GM19467 (cell line): ENCODE measurements at regions not wholly inside any gene's neighbourhood (a gene's known extent, or its start where the extent isn't known, plus 50 kb on each side); places are given as distances from the start of the nearest gene placed in this dataset.

ENCODE experiments used
- ATAC-seq: cut with Tn5 transposase; IDR thresholded peaks from one replicate; pipeline ENCODE4 v1.9.1; 2021; ENCODE audit warnings: mild to moderate bottlenecking, moderate library complexity; ENCODE audit not compliant: unreplicated experiment

- no peak for ATAC-seq
Observed at GRCh38 chr2:145849466-145849865, 1329.5 kb upstream of the ZEB2 start.

GRCh38 chr2:145846982-145847381 lies 1327.1 kb upstream of the ZEB2 start:
- no peak for ATAC-seq

DNA sequence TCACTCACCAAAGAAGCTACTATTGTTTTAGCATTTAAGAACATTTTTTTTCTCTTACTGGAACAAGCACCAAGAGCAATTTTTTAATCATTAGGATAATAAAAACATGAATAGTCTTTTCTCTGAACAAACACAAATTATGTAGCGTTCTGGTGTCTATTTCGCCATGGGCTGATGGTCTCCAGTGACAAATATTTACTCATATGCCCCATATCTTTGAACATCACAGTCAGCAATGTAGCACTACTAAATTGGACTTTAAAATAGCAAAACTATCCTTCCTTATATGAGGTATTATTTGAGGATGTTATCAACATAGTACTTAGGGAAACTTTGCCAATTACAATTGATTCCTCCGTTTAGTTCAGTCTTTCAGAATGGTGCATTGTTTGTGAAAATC lies 1326.0 kb upstream of the ZEB2 start:
- no peak for ATAC-seq

GRCh38 chr2:145845207-145845894 lies 1325.4 kb upstream of the ZEB2 start:
- ATAC-seq = no peak

DNA sequence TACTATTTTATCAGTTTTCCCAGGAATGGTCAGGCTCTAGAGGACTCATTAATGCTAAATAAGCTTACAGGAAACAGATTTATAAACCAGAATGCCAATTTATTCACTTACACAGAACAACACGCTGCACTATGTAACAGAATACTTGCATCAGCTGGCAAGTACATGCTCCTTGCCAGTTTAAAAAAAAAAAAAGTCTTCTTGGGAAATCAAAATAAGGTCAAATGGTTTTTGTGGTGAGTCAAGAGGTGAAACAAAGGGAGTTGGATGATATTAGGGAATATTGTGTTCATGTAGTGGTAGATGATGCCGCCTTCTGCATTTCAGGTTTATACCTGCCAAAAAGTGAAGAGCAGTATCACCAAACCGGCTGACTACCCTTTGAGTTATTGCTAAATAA lies 1322.1 kb upstream of the ZEB2 start:
- ATAC-seq = no peak

- no peak for ATAC-seq
Observed at GRCh38 chr2:145836986-145837385, 1317.1 kb upstream of the ZEB2 start.

- ATAC-seq = no peak
Observed at GRCh38 chr2:145835665-145836064, 1315.7 kb upstream of the ZEB2 start.

DNA sequence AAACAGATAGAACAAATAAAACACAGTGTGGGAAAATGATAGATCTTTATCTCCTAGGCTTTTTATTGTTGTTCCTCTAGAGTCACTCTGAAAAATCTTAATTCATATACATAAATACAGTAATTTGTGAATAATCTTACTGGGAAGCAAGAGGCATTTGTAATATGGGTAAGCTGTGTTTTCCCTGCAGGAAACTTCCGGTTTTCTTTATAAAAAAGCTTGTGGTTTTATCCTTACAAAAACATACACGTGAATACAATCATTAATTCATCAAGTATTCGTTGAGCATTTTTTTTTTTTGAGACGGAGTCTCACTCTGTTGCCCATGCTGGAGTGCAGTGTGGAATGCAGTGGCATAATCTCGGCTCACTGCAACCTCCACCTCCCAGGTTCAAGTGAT lies 1312.8 kb upstream of the ZEB2 start:
- ATAC-seq = no peak

DNA sequence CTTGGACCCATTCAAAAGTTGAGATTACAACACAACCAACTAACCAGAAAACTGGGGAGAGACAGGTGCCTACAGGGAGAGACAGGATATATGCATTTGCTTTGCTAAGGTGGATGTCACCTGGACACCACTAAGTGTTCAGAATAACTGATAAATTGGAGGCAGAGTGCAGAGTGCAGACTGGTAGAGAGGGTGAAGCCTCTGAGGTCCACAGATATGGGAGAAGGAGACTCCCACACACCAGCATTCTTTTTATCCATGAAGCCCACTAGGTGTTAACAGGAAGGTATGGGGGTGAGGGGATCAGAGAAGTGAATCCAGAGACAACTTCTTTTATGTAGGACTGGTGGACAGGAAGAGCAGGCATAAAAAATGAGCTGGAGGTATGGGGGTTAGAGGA lies 1310.0 kb upstream of the ZEB2 start:
- ATAC-seq = no peak

- ATAC-seq = no peak
Observed at GRCh38 chr2:145827235-145827634, 1307.3 kb upstream of the ZEB2 start.

DNA sequence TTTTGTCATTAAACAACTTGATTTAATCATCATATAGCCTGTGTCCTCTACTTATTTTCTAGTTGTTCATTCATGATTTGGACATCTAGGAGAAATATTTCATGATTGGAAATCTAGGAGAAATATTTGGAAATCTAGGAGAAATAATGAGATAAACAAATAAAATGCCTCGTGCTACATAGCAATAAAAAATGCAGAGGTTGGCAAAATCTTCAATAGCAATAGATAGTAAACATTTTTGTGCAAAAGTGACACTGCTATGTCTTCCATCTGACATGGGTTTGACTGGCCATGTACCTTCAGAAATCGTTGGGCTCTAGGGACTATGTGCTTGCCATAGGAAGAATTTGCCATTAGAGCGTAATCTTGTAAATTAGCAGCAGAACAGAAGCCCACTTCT lies 1304.5 kb upstream of the ZEB2 start:
- no peak for ATAC-seq

- no peak for ATAC-seq
Observed at GRCh38 chr2:145822892-145823534, 1303.1 kb upstream of the ZEB2 start.

DNA sequence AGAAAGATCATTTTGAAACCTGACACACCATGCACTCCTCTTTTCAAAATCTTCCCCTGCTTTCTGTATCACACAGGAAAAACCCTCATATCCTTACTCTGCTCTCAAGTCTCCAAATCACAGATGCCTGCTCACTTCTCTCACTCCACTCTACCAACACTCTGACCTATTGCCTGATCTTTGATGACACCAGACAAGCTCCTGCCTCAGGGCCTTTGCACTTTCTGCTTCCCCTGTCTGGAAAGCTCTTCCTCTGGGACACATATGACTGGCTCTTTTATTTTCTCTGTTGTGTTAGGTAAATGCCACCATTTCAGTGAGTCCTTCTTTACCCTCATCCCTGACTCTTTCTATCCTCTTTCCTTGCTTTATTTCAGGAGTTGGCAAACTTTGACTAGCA lies 1300.7 kb upstream of the ZEB2 start:
- ATAC-seq = no peak

DNA sequence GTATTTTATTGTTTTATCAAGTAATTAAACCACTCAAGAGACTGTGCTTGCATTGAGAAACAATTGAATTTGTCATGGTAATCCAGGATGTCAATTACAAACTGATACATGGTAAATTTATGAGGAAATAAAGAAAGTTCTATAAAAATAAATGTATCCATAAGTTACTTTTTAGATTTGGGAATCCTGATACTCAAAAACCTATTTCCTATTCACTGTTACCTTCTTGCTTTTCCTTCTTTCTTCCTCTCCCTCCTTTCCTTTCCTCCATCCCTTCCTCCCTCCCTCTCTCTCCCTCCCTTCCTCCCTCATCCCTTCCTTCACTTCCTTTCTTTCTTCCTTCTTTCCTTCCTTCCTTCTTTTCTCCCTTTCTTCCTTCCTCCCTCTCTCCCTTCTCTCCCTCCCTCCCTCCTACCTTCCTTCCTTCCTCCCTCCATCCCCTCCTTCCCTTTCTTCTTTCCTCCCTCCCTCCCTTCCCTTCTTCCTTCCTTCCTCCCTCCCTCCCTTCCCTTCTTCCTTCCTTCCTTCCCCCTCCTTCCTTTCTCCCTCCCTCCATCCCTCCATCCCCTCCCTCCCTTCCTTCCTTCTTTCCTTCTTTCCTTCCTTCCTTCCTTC lies 1299.1 kb upstream of the ZEB2 start:
- ATAC-seq = no peak

GRCh38 chr2:145815933-145816332 lies 1296.0 kb upstream of the ZEB2 start:
- no peak for ATAC-seq

DNA sequence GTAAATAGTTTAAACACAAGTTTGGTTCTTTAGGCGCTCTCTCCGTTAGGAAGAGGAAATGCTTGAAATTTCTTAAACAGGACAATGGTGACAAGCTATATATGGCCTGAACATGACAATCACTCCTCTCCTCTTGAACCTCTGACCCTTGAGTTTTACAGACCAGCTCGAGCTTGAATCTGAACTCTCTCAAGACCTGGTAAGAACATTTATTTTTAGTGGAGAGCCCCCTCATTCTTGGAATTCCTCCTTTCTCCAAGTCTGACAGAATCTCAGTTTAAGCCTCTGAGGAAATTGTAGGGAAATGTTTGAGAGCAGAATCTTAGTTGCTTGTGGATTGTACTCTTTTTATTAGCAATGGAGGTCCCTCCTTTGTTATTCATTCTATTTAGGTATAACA lies 1293.6 kb upstream of the ZEB2 start:
- ATAC-seq = no peak

DNA sequence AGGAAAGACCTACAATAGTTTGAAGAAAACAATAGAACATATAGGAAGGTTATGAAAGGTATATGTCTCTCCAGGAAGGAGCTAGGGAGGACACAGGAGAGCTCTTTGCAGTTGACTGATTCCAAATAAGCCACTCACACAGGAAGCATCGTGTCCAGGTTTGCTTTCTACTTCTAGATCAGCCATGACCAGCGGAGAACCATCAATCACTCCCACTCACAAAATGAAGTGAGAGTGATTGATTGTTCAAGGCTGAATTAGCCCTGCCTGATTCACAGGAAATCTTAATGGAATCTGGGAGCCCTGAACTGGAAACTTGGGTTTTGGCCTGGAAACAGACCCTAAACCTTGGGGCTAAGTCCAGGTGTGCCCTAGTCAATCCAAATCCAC lies 1292.2 kb upstream of the ZEB2 start:
- ATAC-seq = no peak

DNA sequence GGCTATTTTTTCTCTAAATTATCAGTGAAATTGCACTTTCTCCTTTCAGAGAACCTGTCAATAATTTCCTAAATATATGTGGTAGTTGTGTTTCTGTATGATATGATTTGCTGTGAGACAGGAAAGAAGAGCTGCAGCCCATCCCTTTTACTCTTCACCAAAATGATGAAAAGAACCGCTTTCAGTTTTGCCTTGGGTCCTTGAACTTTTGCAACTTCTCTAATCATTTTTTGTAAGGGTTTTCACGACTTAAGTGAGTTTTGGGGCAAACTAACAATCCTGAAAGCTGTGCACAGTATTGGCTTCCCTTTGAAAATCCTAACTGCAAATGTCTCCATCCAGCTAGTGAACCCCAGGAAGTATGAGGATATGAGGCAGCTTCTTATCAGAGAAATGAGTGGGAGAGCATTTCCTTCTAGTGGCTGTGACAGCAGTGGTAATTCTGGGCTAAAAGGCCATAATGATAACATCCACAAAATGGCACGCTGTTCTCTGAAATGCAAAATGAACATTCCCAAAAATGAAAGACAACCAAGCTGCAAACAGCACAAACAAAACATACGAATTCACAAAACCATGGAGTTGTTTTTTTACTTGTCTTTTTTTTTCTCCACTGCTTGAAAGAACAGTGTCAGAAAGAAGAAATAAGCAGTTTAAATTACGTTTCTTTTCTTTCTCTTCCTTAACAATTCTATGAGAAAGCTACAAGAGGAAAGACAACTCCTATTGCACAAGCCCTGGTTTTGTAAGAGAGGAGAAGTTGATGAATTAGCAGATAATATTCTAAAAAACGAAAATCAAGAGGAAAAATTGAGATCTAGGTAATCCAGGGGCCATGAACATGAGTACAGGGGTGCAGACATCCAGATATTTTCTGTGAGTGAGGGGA lies 1291.6 kb upstream of the ZEB2 start:
- ATAC-seq = no peak

DNA sequence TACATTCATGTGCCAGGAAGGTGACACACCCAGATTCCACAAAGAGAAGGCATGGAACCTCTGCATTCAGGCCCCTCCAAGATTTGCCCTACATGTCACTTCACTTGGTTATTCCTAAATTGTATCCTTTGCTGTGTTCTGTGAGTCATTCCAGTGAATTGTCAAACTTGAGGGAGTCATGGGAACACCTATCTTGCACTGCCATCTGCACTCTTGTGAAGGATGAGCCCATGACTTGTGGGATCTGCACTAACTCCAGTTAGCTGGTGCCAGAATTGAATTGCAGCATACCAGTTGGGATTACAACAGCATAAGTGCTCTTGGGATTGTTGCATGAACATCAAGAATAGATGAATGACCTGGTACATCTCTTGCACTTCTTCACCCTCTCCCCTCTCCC lies 1288.0 kb upstream of the ZEB2 start:
- no peak for ATAC-seq

- no peak for ATAC-seq
Observed at GRCh38 chr2:145807554-145807953, 1287.6 kb upstream of the ZEB2 start.

GRCh38 chr2:145806546-145806945 lies 1286.6 kb upstream of the ZEB2 start:
- no peak for ATAC-seq

DNA sequence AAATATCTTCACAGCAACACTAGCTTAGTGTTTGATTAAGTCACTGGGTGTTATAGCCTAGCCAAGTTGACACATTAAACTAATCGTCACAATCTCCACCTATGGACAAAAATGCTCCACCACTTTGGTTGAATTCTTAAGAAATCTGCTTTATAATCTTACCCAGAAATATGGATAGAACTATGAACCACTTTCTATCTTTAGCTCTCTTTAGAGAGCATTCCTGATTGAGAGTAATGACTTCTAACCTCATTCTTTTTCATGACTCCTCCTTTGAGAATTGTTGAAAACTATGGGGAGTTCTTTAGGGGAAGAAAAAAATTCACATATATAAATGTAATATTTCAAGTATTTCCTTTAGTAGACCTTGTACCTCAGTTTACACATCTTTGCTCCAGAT lies 1282.2 kb upstream of the ZEB2 start:
- no peak for ATAC-seq
